IPS-15b (cell line): ENCODE measurements at regions not wholly inside any gene's neighbourhood (a gene's known extent, or its start where the extent isn't known, plus 50 kb on each side); places are given as distances from the start of the nearest gene placed in this dataset.

ENCODE experiments used
- H3K27me3 ChIP-seq: one replicate; pipeline ENCODE4 v1.6.1; 2013; ENCODE audit warnings: low read length; ENCODE audit not compliant: control insufficient read depth, insufficient read depth
- H3K36me3 ChIP-seq: one replicate; pipeline ENCODE4 v1.6.1; 2013; ENCODE audit warnings: low read length; ENCODE audit not compliant: control insufficient read depth, insufficient read depth
- H3K4me1 ChIP-seq: one replicate; pipeline ENCODE4 v1.6.1; 2013; ENCODE audit warnings: mild to moderate bottlenecking, low read length; ENCODE audit not compliant: control insufficient read depth, insufficient read depth
- H3K4me3 ChIP-seq: one replicate; pipeline ENCODE4 v1.5.1; 2013; ENCODE audit warnings: low read depth, low read length
- H3K9ac ChIP-seq: one replicate; pipeline ENCODE4 v1.6.1; 2013; ENCODE audit warnings: low read depth, mild to moderate bottlenecking, low read length
- H3K9me3 ChIP-seq: one replicate; pipeline ENCODE4 v1.6.1; 2013; ENCODE audit warnings: mild to moderate bottlenecking, low read length; ENCODE audit not compliant: control insufficient read depth, insufficient read depth

DNA sequence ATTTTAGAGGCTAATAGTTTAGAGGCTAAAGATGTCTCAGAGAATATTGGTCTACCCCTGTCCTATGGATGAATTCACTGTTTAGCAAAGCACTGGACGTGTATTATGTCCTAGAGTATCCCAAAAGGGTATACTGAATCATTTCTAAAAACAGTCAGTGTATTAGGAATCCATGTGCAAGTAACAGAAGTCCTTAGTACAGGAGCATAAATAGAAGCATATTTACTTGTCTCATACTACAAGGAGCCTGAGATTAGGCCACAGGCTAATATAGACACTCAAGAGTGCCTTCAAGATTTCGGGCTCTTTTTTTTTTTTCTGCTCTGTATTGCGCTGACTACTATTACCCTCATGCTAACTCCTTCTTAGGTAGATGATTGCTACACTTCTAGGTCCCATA lies 518.9 kb downstream of the USP25 start:
- no peak overlapping the region for H3K4me3 ChIP-seq
- no peaks in the 10 kb centered on the region for H3K9me3 ChIP-seq
- no peaks in the 10 kb centered on the region for H3K4me1 ChIP-seq
- no peaks in the 10 kb centered on the region for H3K36me3 ChIP-seq
- H3K27me3 ChIP-seq, result no peaks in the 10 kb centered on the region
- H3K9ac ChIP-seq, result no peak overlapping the region

DNA sequence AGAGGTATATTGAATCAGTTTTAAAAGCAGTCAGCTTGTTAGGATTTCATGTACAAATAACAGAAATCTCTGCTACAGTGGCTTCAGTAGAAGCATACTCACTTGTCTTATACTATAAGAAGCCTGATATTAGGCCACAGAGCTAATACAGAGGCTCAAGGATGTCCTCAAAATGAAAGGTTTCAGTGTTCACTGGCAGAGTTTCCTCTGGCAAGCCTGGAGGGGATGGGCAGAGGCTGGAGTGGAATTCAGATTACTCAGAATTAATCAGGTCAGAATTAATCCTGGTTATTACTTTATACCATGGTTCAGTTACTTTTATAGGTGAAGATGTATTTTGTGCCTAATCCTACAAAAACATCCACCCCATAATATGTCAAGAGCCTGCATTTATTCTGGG lies 520.5 kb downstream of the USP25 start:
- Histone ChIP-seq H3K4me3 (no peak overlapping the region), H3K9ac (no peak overlapping the region), H3K36me3 (no peaks in the 10 kb centered on the region), H3K9me3 (no peaks in the 10 kb centered on the region), H3K4me1 (no peaks in the 10 kb centered on the region), H3K27me3 (no peaks in the 10 kb centered on the region)

DNA sequence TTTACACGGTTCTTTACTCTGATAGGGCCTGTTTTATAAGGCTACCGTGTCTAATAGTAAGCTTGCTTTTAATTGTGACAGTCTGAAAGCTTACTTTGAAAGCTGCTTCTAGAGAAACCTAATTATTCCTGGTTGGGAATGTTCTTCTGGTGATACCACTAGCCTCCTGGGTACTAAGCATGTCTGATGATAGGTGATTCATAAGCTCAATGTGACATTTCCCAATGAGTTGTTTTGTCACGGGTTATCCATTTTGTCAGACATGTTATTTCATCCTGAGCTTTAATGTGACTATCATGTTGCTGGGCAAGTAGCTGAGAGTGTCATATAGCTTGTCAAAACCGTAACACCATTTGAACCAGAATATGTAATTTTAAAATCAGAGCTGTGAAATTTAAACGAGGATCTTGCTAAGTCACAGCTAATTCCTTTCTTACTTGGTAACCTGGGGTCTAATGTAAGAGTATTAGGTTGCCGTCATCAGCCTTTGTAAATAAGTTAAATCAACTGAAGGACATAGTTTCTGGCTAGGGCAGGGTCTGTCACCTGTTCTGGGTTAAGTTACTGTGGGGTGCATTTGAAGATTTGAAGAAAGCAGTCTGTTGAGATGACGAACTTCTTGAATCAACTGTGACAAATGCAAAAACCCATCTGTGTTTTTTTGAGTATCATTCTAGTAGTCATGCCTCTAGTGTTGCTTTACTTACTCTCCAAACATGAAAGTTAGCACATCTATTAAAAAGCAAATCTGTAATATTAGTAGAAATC lies 529.2 kb downstream of the USP25 start:
- Histone ChIP-seq H3K9ac (no peak overlapping the region), H3K36me3 (no peaks in the 10 kb centered on the region), H3K4me3 (no peak overlapping the region), H3K9me3 (no peaks in the 10 kb centered on the region), H3K4me1 (no peaks in the 10 kb centered on the region), H3K27me3 (no peaks in the 10 kb centered on the region)

DNA sequence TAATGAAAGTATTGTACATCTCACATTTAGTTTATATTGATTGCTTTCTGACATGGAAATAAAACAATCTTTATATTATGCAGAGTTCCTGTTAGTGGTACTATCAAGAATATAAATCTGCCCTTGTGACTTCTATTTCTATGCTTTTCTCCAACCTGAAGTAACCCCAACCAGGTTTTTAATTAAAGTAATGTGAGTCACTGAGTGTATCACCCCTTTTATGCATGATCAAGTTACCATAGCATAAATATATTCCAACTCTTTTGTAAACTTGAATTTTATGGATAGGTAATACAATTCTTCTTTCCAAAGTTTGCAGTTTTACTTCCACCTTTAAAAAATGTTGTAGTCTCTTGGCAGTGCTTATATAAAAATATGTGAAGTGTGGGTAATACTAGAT lies 532.3 kb downstream of the USP25 start:
- Histone ChIP-seq H3K9me3 (no peaks in the 10 kb centered on the region), H3K27me3 (no peaks in the 10 kb centered on the region), H3K9ac (no peak overlapping the region), H3K4me1 (no peaks in the 10 kb centered on the region), H3K4me3 (no peak overlapping the region), H3K36me3 (no peaks in the 10 kb centered on the region)

DNA sequence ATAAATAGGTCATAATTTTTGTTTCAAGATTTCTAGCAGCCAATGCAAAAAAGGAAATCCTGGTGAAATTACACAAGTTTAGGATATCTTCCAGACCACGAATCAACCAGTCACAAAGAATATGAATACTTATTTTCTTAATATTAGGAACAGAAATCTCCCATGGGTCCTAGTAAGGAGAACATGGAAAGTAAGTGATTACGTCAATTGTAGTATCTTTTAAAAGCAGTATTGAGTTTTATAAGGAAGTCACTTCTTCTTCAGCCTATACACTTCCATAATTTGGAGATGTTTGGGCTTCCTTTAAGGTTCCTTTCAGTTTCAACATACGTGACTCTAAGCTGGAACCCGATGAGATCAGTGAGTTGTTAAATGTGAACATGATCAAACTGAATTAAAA lies 534.5 kb downstream of the USP25 start:
- Histone ChIP-seq H3K4me1 (no peaks in the 10 kb centered on the region), H3K27me3 (no peaks in the 10 kb centered on the region), H3K36me3 (no peaks in the 10 kb centered on the region), H3K9ac (no peak overlapping the region), H3K4me3 (no peak overlapping the region), H3K9me3 (no peaks in the 10 kb centered on the region)

DNA sequence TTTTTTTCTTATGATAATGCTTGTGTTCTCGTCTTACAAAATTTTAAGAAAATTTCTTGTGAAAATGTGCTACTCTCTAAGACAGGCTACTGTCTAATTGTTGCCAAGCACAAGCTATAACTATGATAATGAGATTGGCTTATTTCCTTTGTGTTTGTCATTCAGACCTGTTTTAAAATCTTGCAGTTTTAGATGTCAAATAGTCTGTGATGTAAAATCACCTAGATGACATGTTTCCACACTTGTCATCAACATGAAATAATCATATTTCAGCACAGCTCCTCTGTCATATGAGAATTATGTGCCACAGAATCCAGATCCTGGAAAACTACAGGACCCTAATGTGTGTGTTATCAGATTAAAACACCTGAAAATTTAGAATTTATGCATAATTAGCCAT lies 539.7 kb downstream of the USP25 start:
- Histone ChIP-seq H3K9ac (no peak overlapping the region), H3K36me3 (no peaks in the 10 kb centered on the region), H3K9me3 (no peaks in the 10 kb centered on the region)

DNA sequence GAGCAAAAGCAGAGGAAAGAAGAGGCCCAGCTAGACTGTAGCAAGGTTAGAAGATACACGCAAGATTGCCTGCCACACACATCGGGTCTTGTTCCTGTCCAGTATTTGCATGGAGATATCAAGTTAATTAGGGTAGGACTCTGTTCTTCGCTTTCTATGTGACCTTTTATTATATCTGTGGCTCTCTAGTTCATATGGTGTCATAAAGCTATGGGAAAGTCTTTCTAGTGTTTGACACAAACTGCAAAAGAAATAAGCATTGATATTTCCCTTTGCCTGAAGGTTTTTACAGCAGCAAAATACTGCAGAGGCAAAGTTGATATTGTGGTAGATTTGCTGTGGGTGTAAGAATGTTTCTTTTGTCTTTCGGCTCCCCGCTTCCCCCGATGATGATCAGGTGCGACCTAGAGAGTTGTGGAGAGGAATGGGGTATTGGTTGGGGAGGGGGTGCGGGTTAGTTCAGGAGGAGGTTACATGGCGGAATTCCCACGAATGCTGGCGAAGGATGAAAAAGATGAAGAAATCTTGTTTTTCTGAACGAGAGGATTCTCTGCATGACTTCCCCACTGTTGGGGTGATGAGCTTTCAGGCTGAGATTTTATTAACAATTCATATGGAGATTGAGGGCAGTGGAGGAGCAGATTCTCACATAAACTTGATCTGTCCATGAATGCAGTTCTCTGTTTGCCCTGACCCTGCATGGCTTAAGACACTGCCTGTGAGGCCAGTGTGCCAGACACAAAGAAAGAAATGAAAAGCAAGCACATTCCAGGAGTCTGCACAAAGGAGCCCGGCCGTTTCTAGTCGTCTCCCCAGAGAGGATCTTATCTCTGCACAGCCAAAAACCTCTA lies 550.2 kb downstream of the USP25 start:
- Histone ChIP-seq H3K4me3 (no peak overlapping the region), H3K36me3 (no peaks in the 10 kb centered on the region), H3K4me1 (peaks cover 9% of the 10 kb centered on the region), H3K9ac (no peak overlapping the region), H3K27me3 (no peaks in the 10 kb centered on the region), H3K9me3 (no peaks in the 10 kb centered on the region)

More for the DNA sequence above, 539.7 kb downstream of the USP25 start:
- H3K4me1 ChIP-seq, result no peaks in the 10 kb centered on the region
- H3K27me3 ChIP-seq, result no peaks in the 10 kb centered on the region
- no peak overlapping the region for H3K4me3 ChIP-seq

DNA sequence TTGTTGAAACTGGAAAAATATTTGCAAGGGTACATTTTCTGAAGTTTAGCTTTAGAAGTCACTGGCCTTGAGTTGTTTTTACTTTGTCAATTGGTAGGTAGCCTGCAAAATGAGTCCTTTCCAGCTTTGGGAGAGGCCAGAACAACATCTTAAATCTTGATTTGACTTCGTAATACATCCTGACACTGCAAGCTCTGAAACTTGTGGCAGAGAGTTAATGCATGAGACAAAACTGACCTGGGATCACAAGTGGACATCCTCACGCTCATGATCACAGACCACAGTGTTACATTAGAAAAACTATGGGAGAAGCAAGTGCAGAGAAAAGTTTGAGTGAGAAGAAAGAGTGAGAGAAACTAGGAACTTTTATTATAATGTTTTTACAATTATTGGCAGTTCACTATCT lies 550.9 kb downstream of the USP25 start:
- H3K4me1 ChIP-seq, result peaks cover 9% of the 10 kb centered on the region
- H3K36me3 ChIP-seq, result no peaks in the 10 kb centered on the region
- H3K4me3 ChIP-seq, result no peak overlapping the region
- H3K9ac ChIP-seq, result no peak overlapping the region
- H3K9me3 ChIP-seq, result no peaks in the 10 kb centered on the region
- H3K27me3 ChIP-seq, result no peaks in the 10 kb centered on the region

DNA sequence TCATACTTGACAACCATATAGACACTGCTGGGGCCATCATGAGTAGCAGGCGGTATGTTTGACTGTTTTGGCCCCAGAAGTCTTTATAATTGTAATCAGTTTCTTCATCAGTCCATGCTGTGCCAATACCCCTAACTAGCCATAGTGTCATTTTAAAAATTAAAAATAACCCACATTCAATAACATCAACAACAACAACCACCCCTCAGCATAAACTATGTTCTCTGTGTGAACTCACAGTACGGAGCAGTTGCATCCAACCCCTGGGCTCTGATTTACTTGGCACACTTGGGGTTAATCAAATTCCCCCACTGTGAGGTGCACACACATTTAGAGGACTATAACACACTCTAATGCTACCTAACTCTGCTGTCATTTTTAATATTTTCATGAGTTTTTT lies 553.7 kb downstream of the USP25 start:
- no peaks in the 10 kb centered on the region for H3K27me3 ChIP-seq
- no peaks in the 10 kb centered on the region for H3K9me3 ChIP-seq
- H3K4me3 ChIP-seq, result no peak overlapping the region
- no peaks in the 10 kb centered on the region for H3K36me3 ChIP-seq
- H3K4me1 ChIP-seq, result peaks cover 9% of the 10 kb centered on the region
- no peak overlapping the region for H3K9ac ChIP-seq

DNA sequence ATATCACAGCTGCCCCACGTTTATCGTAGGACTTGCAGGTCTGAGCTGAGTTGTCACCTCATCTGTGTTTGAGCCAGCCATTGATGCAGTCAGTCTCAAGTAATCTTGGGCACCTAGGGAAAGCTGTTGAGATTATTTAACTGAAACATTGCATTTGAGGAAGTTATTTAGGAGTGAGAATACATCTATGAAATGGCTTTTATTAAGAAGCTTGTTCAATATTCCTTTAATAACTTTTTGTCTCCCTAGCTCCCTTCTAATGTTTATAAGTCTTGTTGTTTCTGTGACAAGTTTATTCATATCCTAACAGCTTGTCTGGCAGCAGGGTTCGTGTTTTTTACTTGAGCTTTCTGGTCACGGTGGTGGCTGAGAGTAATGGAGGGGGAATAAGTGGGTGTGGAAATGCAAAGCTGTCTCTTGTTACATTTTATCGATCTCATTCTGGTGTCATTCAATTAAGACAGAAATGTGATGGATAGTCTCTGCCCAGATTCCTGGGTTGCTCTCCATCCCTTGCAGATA lies 555.9 kb downstream of the USP25 start:
- Histone ChIP-seq H3K27me3 (no peaks in the 10 kb centered on the region), H3K9me3 (no peaks in the 10 kb centered on the region), H3K36me3 (no peaks in the 10 kb centered on the region), H3K4me3 (no peak overlapping the region), H3K9ac (no peak overlapping the region), H3K4me1 (peaks cover 3% of the 10 kb centered on the region)

DNA sequence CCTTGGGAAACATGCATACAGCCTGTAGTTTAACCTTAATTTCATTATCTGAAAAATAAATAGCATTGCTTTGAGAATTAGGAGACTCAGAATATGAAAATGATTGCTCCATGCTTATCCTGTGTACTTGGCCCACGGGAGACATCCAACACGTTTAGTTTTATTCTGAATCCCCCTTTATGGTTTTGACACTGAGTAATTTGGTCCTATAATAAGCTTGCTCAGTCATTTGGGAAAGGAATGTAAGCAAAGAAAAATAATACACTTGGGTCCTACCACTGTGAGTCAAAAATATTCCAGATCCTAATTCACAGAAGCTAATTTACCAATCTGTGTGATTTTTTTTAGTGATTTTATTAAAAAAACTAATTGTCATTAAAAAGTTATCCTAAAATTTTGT lies 557.3 kb downstream of the USP25 start:
- no peaks in the 10 kb centered on the region for H3K9me3 ChIP-seq
- H3K36me3 ChIP-seq, result no peaks in the 10 kb centered on the region
- H3K9ac ChIP-seq, result no peak overlapping the region
- no peaks in the 10 kb centered on the region for H3K4me1 ChIP-seq
- H3K4me3 ChIP-seq, result no peak overlapping the region
- H3K27me3 ChIP-seq, result no peaks in the 10 kb centered on the region

DNA sequence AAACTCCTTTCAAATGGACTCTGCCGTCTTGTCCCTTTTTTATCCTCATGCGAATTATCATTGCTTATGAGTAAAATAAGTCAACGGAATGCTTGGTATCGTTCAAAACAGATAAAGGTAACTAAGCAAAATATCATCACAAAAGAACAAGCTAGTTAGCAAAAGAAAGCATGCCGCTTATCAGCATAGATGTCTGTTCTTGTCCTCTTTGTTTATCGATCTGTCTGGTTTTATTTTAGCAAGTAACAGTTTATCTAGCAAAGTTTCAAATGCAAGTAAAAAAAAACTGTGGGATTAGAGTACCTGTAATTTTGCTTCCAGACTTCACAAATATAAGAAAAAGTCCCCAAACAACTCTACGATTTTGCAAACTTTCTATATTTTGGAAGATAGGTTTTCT lies 561.5 kb downstream of the USP25 start:
- Histone ChIP-seq H3K36me3 (no peaks in the 10 kb centered on the region), H3K9ac (no peak overlapping the region), H3K4me3 (no peak overlapping the region), H3K27me3 (no peaks in the 10 kb centered on the region), H3K4me1 (no peaks in the 10 kb centered on the region), H3K9me3 (no peaks in the 10 kb centered on the region)
